ENCODE measurements at regions not wholly inside any gene's neighbourhood (a gene's known extent, or its start where the extent isn't known, plus 50 kb on each side); places are given as distances from the start of the nearest gene placed in this dataset.

DNA sequence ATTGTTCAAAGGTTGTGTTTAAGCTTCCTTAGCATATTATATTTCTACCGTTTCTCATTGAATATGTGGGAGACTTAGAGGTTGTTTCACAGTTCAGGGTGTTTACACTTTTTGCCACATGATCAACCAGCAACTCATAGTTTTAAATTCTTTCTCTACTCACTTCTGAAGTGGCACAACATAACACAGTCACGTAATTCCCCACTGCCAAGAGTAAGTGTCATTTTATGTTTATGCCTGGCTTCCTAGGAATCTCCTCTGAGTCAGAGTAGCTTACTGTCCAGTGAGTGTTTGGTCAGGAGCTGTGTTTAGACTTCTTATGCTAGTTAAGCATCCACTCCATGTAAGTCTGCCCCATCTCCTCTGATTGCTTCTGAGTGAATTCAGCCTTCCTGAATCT, 520.8 kb upstream of the KIRREL3 start:
- Histone ChIP-seq H3K9me3 (no peaks in the 10 kb centered on the region), H3K36me3 (no peaks in the 10 kb centered on the region), H3K27ac (no peak overlapping the region), H3K4me1 (no peaks in the 10 kb centered on the region), H3K27me3 (ENCODE audit: low read depth) (no peaks in the 10 kb centered on the region), H3K4me3 (no peak overlapping the region)
- no peak for ATAC-seq
- no peak for DNase-seq
- TF ChIP-seq, protein P1, sequence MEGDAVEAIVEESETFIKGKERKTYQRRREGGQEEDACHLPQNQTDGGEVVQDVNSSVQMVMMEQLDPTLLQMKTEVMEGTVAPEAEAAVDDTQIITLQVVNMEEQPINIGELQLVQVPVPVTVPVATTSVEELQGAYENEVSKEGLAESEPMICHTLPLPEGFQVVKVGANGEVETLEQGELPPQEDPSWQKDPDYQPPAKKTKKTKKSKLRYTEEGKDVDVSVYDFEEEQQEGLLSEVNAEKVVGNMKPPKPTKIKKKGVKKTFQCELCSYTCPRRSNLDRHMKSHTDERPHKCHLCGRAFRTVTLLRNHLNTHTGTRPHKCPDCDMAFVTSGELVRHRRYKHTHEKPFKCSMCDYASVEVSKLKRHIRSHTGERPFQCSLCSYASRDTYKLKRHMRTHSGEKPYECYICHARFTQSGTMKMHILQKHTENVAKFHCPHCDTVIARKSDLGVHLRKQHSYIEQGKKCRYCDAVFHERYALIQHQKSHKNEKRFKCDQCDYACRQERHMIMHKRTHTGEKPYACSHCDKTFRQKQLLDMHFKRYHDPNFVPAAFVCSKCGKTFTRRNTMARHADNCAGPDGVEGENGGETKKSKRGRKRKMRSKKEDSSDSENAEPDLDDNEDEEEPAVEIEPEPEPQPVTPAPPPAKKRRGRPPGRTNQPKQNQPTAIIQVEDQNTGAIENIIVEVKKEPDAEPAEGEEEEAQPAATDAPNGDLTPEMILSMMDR (IDR thresholded peaks at IDR 0.05), result no peak
- intact Hi-C loops (cut with DNase I), result loop anchor here (10.0 kb wide), 1 partner anchor 57 kb away; no protein-coding TSS in a partner anchor

DNA sequence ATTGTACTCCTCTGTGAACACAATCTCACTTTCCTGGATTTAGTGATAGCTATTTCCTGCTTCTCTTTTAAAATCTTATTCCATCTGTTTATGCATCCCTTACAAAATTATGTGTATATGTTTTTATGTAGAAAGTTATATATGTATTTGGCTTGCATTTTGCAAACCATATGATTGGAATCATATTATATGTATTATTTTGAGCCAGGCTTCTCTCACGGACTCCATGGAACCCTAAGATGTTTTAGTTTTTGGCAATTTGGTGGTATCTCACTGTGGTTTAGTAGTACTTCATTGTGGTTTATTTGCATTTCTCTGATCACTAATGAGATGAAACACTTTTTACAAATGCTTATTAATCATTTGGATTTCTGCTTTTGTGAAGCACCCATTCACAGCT, 507.3 kb upstream of the KIRREL3 start:
- no peak overlapping the region for H3K27ac ChIP-seq
- TF ChIP-seq, protein P1 (IDR thresholded peaks at IDR 0.05), result no peak
- no peaks in the 10 kb centered on the region for H3K4me1 ChIP-seq
- H3K4me3 ChIP-seq, result no peak overlapping the region
- H3K36me3 ChIP-seq, result no peaks in the 10 kb centered on the region
- H3K9me3 ChIP-seq, result no peaks in the 10 kb centered on the region
- no peak for ATAC-seq
- H3K27me3 ChIP-seq (ENCODE audit: low read depth), result no peaks in the 10 kb centered on the region
- intact Hi-C loops (cut with DNase I), result no loop called here
- no peak for DNase-seq

DNA sequence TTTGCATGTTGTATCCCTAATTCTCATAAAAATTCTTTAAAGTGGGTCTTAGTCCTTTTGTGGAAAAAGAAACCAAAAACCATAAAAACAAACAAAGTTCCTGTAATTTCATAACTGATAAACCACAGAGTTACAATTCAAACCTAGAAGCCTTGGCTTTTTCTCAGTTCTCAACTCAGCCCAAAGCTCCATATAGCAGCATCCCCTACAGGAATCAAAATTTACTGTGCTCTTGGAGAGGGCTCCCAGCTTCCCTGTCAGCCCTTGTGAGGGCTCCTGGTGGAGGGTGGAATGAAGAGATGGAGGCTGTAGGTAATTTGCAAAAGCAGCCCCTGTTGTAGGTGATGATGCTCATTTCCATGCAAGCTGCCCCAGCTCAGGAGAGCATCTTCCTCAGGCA, 506.1 kb upstream of the KIRREL3 start:
- DNase-seq (no peak), ATAC-seq (no peak)
- TF ChIP-seq, protein P1 (IDR thresholded peaks at IDR 0.05), result no peak
- Histone ChIP-seq H3K4me1 (no peaks in the 10 kb centered on the region), H3K36me3 (no peaks in the 10 kb centered on the region), H3K9me3 (no peaks in the 10 kb centered on the region), H3K27ac (no peak overlapping the region), H3K27me3 (ENCODE audit: low read depth) (no peaks in the 10 kb centered on the region), H3K4me3 (no peak overlapping the region)
- intact Hi-C loops (cut with DNase I), result no loop called here

DNA sequence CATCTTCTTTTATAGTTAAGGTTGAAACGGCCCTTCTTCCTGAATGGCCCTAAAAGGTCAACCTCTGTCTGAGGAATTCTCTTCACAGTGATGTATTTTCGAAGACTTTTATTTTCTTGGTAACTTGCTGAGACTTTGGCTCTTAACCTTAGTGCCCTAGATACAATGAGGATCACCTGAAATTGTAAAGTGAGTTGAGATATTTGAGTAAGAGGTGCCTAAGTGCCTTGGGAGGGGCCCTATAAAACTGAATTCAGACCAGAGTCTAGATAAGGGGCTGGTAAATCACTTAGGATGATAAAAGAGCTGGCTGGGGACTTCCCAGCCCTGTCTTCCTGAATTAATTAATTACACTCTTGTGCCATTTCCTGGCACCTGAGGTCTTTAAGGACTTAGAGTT, 505.6 kb upstream of the KIRREL3 start:
- no peak overlapping the region for H3K4me3 ChIP-seq
- no peaks in the 10 kb centered on the region for H3K27me3 ChIP-seq (ENCODE audit: low read depth)
- H3K9me3 ChIP-seq, result no peaks in the 10 kb centered on the region
- H3K27ac ChIP-seq, result no peak overlapping the region
- no peaks in the 10 kb centered on the region for H3K4me1 ChIP-seq
- DNase-seq (no peak), ATAC-seq (no peak)
- TF ChIP-seq, protein P1 (IDR thresholded peaks at IDR 0.05), result no peak
- intact Hi-C loops (cut with DNase I), result no loop called here
- no peaks in the 10 kb centered on the region for H3K36me3 ChIP-seq

DNA sequence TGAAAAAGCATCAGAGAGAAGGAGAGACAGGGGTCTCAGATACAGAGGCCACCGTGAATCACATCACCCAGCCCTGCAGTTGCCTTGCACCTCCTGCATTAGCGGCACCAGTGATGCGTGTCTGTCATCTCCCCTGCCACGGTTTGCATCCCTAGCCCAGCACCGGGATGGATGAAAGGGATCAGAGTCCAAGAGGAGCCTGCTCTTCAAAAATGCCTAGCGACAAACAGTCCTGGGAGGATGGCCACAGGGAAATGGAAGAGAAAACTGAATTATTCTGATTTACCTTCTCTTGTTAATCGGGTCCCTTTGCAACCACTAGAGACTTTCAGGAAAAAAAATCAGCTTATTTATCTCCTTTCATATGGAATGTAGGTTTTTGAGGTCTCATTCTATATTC, 495.6 kb upstream of the KIRREL3 start:
- no peaks in the 10 kb centered on the region for H3K27me3 ChIP-seq (ENCODE audit: low read depth)
- H3K4me3 ChIP-seq, result no peak overlapping the region
- TF ChIP-seq, protein P1 (IDR thresholded peaks at IDR 0.05), result no peak
- no peak overlapping the region for H3K27ac ChIP-seq
- no peaks in the 10 kb centered on the region for H3K36me3 ChIP-seq
- H3K4me1 ChIP-seq, result no peaks in the 10 kb centered on the region
- ATAC-seq (no peak), DNase-seq (no peak)
- intact Hi-C loops (cut with DNase I), result no loop called here
- peaks cover 4% of the 10 kb centered on the region for H3K9me3 ChIP-seq

All from lower lobe of right lung (tissue), 2 donors.